PFSK-1 (cell line): ENCODE measurements at regions not wholly inside any gene's neighbourhood (a gene's known extent, or its start where the extent isn't known, plus 50 kb on each side); places are given as distances from the start of the nearest gene placed in this dataset.

ENCODE experiments used
- FOXP2 ChIP-seq: optimal IDR thresholded peaks from 2 replicates; pipeline ENCODE3; 2011; ENCODE audit warnings: borderline replicate concordance, control low read depth, inconsistent platforms; ENCODE audit not compliant: insufficient read depth; ENCODE audit errors: extremely low read length, extremely low read depth
- POLR2AphosphoS5 ChIP-seq: IDR thresholded peaks from 2 replicates; pipeline ENCODE4 v1.6.1; 2012; ENCODE audit warnings: low read depth, mild to moderate bottlenecking, control low read depth, low read length, moderate library complexity
- SIN3A ChIP-seq: IDR thresholded peaks from 2 replicates; pipeline ENCODE4 v1.6.1; 2012; ENCODE audit warnings: mild to moderate bottlenecking, low read length, moderate library complexity, borderline replicate concordance; ENCODE audit not compliant: insufficient read depth
- TAF1 ChIP-seq: IDR thresholded peaks from 2 replicates; pipeline ENCODE4 v1.6.1; 2012; ENCODE audit warnings: low read length, control low read depth, borderline replicate concordance; ENCODE audit not compliant: insufficient read depth
- TF ChIP-seq, protein P1 (sequence below), 2 experiments: IDR thresholded peaks; 2 replicates each; pipeline versions ENCODE4 v1.6.1 to v1.8.0; 2011 to 2012; ENCODE audit warnings: low read depth in 2 of 2, low read length in 2 of 2, control low read depth in 1 of 2, inconsistent platforms in 1 of 2, mild to moderate bottlenecking in 1 of 2, moderate library complexity in 1 of 2; ENCODE audit not compliant: insufficient read depth in 1 of 2

DNA sequence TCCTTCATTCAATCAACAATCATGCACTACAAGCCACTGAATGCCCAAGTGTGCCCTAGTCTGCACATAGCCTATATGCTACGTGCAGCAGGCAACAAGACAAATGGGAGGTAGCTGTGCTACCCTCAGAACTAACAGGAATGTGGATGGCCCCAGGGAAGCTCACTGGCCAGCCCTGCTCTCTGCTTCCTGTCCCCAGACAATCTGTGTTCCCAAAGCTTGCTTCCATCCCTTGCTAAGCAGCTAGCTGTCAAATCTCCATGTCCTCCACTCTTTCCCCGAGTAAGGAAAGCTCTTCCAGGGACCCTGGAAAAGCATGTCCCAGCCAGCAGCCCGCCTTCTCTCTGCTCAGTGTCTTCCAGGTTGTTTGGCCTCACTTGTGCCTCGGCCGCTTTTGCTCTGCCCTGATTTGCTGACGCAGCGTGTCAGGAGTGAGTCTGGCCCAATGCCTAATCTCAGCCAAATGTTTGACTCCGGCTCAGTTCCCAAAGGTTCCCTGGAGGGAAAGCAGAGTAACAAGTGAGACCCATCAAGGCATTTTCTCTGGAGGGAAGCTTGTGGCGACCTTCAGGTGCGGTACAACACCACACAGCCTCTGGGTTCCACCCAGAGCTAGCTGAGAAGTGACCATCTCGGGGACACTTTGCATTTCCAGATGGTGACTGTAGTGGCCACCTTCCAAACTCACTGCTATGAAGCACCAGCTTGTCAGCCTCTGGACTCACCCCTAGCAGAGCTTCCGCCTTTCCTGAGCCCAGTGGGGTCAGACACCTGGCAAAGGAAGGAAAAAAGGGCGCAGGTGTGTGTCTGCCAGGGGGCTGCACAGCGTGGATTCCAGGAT, 243.4 kb downstream of the RHOU start:
- TF ChIP-seq, protein P1, sequence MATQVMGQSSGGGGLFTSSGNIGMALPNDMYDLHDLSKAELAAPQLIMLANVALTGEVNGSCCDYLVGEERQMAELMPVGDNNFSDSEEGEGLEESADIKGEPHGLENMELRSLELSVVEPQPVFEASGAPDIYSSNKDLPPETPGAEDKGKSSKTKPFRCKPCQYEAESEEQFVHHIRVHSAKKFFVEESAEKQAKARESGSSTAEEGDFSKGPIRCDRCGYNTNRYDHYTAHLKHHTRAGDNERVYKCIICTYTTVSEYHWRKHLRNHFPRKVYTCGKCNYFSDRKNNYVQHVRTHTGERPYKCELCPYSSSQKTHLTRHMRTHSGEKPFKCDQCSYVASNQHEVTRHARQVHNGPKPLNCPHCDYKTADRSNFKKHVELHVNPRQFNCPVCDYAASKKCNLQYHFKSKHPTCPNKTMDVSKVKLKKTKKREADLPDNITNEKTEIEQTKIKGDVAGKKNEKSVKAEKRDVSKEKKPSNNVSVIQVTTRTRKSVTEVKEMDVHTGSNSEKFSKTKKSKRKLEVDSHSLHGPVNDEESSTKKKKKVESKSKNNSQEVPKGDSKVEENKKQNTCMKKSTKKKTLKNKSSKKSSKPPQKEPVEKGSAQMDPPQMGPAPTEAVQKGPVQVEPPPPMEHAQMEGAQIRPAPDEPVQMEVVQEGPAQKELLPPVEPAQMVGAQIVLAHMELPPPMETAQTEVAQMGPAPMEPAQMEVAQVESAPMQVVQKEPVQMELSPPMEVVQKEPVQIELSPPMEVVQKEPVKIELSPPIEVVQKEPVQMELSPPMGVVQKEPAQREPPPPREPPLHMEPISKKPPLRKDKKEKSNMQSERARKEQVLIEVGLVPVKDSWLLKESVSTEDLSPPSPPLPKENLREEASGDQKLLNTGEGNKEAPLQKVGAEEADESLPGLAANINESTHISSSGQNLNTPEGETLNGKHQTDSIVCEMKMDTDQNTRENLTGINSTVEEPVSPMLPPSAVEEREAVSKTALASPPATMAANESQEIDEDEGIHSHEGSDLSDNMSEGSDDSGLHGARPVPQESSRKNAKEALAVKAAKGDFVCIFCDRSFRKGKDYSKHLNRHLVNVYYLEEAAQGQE (IDR thresholded peaks at IDR 0.05; ENCODE audit: insufficient read depth in 1 of 2, low read depth in 2 of 2, low read length in 2 of 2): no peak
- TF ChIP-seq SIN3A: no peak
- no peak for TF ChIP-seq FOXP2
- TF ChIP-seq POLR2AphosphoS5: no peak

DNA sequence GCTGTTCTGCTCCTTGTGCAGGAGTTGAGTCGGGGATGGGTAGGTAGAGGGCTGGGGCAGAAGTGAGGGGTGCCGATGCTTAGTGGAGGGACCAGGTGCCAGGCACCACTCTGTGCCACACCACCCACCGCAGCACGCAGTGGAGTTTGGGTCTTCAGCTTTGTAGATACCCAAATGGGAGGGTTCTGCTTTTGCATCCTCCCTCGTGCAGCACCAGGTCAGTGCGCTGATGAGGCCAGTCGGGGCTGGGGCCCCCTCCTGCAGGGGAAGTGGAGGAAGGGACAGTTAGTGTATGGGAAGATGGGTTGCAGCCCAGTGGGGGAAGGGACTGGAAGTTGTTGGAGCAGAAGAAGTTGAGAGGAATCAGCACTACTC, 244.0 kb downstream of the RHOU start:
- TF ChIP-seq FOXP2: no peak
- TF ChIP-seq SIN3A: no peak
- no peak for TF ChIP-seq TAF1

DNA sequence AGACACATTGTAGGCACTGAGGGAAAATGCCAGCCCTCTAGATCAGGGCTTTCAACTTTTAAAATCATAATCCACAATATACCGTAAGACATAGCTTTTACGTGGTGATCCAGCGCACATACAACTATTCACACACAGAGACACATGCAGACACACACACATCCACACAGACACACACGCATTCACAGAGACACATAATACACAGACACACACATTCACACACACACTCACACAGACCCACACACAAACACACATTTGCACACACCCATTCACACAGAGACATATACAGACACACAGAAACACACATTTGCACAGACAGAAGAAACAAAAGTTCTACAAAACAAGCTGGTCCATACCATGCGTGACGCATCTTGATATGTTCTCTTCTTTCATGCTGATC, 244.5 kb downstream of the RHOU start:
- TF ChIP-seq SIN3A (no peak), FOXP2 (no peak), POLR2AphosphoS5 (no peak), TAF1 (no peak)
- TF ChIP-seq, protein P1 (IDR thresholded peaks at IDR 0.05; ENCODE audit: insufficient read depth in 1 of 2, low read depth in 2 of 2, low read length in 2 of 2): no peak

DNA sequence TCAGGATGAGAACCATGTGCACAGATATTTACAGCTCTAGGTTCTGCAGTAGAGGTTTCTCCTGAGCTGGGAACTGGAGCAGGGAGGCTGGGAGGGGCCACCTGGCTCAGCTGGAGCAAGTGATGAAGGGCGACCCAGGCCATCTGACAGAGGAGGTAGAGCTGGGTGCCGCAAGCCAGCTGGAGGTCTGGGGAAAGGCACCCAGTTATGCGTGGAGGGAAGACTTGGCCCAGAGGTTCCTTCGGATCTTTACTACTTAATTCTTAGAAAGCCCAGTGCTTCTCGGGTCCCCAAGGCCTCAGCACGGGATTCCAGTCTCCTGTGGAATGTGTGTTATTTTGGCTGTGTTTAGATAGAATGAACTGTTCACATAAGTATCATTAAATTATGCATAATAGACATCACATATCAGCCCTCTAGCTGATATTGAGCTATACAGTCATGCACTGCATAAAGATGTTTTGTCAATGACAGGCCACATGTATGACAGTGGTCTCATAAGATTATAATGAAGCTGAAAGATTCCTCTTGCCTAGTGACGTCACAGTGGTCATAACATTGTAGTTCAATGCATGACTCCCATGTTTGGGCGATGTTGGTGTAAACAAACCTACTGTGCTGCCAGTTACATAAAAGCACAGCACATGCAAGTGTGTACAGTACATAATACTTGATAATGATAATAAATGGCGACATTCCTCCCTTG, 245.1 kb downstream of the RHOU start:
- TF ChIP-seq, protein P1 (IDR thresholded peaks at IDR 0.05; ENCODE audit: insufficient read depth in 1 of 2, low read depth in 2 of 2, low read length in 2 of 2): no peak
- TF ChIP-seq SIN3A: no peak

DNA sequence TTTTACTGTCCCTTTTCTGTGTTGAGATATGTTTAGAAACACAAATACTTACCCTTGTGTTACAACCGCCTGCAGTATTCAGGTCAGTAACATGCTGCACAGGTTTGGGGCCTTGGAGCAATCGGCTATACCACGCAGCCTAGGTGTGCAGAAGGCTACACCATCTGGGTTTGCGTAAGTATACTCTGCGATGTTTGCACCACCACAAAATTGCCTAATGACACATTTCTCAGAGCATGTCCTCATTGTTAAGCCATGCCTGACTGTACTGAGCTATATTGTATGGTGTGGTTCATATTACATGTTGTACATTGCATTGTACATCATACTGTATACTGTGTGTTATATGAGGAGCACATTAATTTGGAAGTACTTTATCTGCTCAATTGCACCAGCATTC, 247.4 kb downstream of the RHOU start:
- TF ChIP-seq SIN3A: no peak
- no peak for TF ChIP-seq FOXP2
- no peak for TF ChIP-seq POLR2AphosphoS5
- TF ChIP-seq, protein P1 (IDR thresholded peaks at IDR 0.05; ENCODE audit: insufficient read depth in 1 of 2, low read depth in 2 of 2, low read length in 2 of 2): no peak
- no peak for TF ChIP-seq TAF1
